HepG2 (cell line): ENCODE measurements at regions not wholly inside any gene's neighbourhood (a gene's known extent, or its start where the extent isn't known, plus 50 kb on each side); places are given as distances from the start of the nearest gene placed in this dataset.

Experiments
- ADNP ChIP-seq: sonication (generic); formaldehyde crosslinking; IDR thresholded peaks from 2 replicates; pipeline ENCODE4 v1.4.0; 2020; ENCODE audit warnings: missing genetic modification reagents
- BCL6 ChIP-seq: IDR thresholded peaks from 2 replicates; pipeline ENCODE4 v1.6.1; 2016; ENCODE audit warnings: missing genetic modification reagents, missing compliant biosample characterization
- CEBPG ChIP-seq: IDR thresholded peaks from 2 replicates; pipeline ENCODE4 v1.6.1; 2016
- GATAD2A ChIP-seq: IDR thresholded peaks from 2 replicates; pipeline ENCODE4 v1.6.1; 2016
- MAFG ChIP-seq: sonication (generic); formaldehyde crosslinking; IDR thresholded peaks from 2 replicates; pipeline ENCODE4 v1.5.1; 2020; ENCODE audit warnings: mild to moderate bottlenecking, missing genetic modification reagents
- NCOA1 ChIP-seq: sonication (generic); formaldehyde crosslinking; IDR thresholded peaks from 2 replicates; pipeline ENCODE4 v1.9.0; 2021; ENCODE audit warnings: missing genetic modification reagents
- NFE2L1 ChIP-seq: sonication (generic); formaldehyde crosslinking; IDR thresholded peaks from 2 replicates; pipeline ENCODE4 v1.4.0; 2020; ENCODE audit warnings: missing genetic modification reagents, mild to moderate bottlenecking, borderline replicate concordance
- RARA ChIP-seq: IDR thresholded peaks from 2 replicates; pipeline ENCODE4 v1.6.1; 2016; ENCODE audit warnings: missing genetic modification reagents, missing compliant biosample characterization
- SKI ChIP-seq: fragments of 450-650 bp; IDR thresholded peaks from one replicate; pipeline ENCODE4 v1.6.1; 2018; ENCODE audit warnings: mild to moderate bottlenecking; ENCODE audit not compliant: partially characterized antibody
- SOX13 ChIP-seq, 3 experiments: fragments of 450-650 bp in 1 of 3; sonication (generic) in 1 of 3; formaldehyde crosslinking in 1 of 3; IDR thresholded peaks in 2 of 3; conservative IDR thresholded peaks in 1 of 3; 2 replicates each; pipeline versions ENCODE4 v1.5.0 to v1.6.1; 2016 to 2020; ENCODE audit warnings: antibody characterized with exemption in 1 of 3, mild to moderate bottlenecking in 1 of 3, missing compliant biosample characterization in 1 of 3, missing genetic modification reagents in 1 of 3, moderate library complexity in 1 of 3
- SOX6 ChIP-seq, 2 experiments: fragments of 450-650 bp in 1 of 2; sonication (generic) in 1 of 2; formaldehyde crosslinking in 1 of 2; IDR thresholded peaks; 2 replicates each; pipeline versions ENCODE4 v1.4.0 to v1.6.1; 2017 to 2020; ENCODE audit warnings: antibody characterized with exemption in 1 of 2, mild to moderate bottlenecking in 1 of 2, missing genetic modification reagents in 1 of 2
- SP140L ChIP-seq: sonication (generic); formaldehyde crosslinking; IDR thresholded peaks from 2 replicates; pipeline ENCODE4 v1.4.0; 2020; ENCODE audit warnings: missing genetic modification reagents, borderline replicate concordance
- TBX3 ChIP-seq: fragments of 450-650 bp; IDR thresholded peaks from 2 replicates; pipeline ENCODE4 v1.6.1; 2017; ENCODE audit warnings: antibody characterized with exemption, mild to moderate bottlenecking, inconsistent platforms, borderline replicate concordance
- ZBTB14 ChIP-seq: sonication (generic); formaldehyde crosslinking; IDR thresholded peaks from 2 replicates; pipeline ENCODE4 v1.4.0; 2020; ENCODE audit warnings: missing genetic modification reagents
- ZMAT3 ChIP-seq: sonication (generic); formaldehyde crosslinking; conservative IDR thresholded peaks from 2 replicates; pipeline ENCODE4 v1.7.0; 2021; ENCODE audit warnings: missing genetic modification reagents
- ZNF12 ChIP-seq: sonication (generic); formaldehyde crosslinking; IDR thresholded peaks from 2 replicates; pipeline ENCODE4 v1.5.0; 2020; ENCODE audit warnings: missing genetic modification reagents
- ZNF234 ChIP-seq: sonication (generic); formaldehyde crosslinking; conservative IDR thresholded peaks from 2 replicates; pipeline ENCODE4 v1.5.1; 2020; ENCODE audit warnings: mild to moderate bottlenecking, missing genetic modification reagents
- ZNF329 ChIP-seq: sonication (generic); formaldehyde crosslinking; IDR thresholded peaks from 2 replicates; pipeline ENCODE4 v1.9.0; 2021; ENCODE audit warnings: low read depth, mild to moderate bottlenecking, missing genetic modification reagents
- ZNF362 ChIP-seq: sonication (generic); formaldehyde crosslinking; IDR thresholded peaks from 2 replicates; pipeline ENCODE4 v1.4.0; 2020; ENCODE audit warnings: missing genetic modification reagents, mild to moderate bottlenecking, borderline replicate concordance
- ZNF446 ChIP-seq: sonication (generic); formaldehyde crosslinking; IDR thresholded peaks from 2 replicates; pipeline ENCODE4 v1.5.0; 2020; ENCODE audit warnings: mild to moderate bottlenecking, missing genetic modification reagents
- TF ChIP-seq, protein P1 (sequence below): sonication (generic); formaldehyde crosslinking; IDR thresholded peaks from 2 replicates; pipeline ENCODE4 v1.8.0; 2022; ENCODE audit warnings: missing genetic modification reagents, mild to moderate bottlenecking, moderate library complexity, borderline replicate concordance
- TF ChIP-seq, protein P2 (sequence below): sonication (generic); formaldehyde crosslinking; IDR thresholded peaks from 2 replicates; pipeline ENCODE4 v1.4.0; 2020; ENCODE audit warnings: mild to moderate bottlenecking, missing genetic modification reagents, borderline replicate concordance
- TF ChIP-seq, protein P3 (sequence below): sonication (generic); formaldehyde crosslinking; IDR thresholded peaks from 2 replicates; pipeline ENCODE4 v1.5.1; 2020; ENCODE audit warnings: missing genetic modification reagents, mild to moderate bottlenecking, borderline replicate concordance

- peak; percentile 53; the same call in 1 of the 2 replicates for TF ChIP-seq ZNF12 (CRISPR knock-in tag)
- TF ChIP-seq SKI, result peak; percentile 96
- no peak for TF ChIP-seq MAFG (CRISPR knock-in tag)
- TF ChIP-seq, protein P1, sequence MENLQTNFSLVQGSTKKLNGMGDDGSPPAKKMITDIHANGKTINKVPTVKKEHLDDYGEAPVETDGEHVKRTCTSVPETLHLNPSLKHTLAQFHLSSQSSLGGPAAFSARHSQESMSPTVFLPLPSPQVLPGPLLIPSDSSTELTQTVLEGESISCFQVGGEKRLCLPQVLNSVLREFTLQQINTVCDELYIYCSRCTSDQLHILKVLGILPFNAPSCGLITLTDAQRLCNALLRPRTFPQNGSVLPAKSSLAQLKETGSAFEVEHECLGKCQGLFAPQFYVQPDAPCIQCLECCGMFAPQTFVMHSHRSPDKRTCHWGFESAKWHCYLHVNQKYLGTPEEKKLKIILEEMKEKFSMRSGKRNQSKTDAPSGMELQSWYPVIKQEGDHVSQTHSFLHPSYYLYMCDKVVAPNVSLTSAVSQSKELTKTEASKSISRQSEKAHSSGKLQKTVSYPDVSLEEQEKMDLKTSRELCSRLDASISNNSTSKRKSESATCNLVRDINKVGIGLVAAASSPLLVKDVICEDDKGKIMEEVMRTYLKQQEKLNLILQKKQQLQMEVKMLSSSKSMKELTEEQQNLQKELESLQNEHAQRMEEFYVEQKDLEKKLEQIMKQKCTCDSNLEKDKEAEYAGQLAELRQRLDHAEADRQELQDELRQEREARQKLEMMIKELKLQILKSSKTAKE, result peak; percentile 70; the same call in 1 of the 2 replicates
- TF ChIP-seq, protein P2, sequence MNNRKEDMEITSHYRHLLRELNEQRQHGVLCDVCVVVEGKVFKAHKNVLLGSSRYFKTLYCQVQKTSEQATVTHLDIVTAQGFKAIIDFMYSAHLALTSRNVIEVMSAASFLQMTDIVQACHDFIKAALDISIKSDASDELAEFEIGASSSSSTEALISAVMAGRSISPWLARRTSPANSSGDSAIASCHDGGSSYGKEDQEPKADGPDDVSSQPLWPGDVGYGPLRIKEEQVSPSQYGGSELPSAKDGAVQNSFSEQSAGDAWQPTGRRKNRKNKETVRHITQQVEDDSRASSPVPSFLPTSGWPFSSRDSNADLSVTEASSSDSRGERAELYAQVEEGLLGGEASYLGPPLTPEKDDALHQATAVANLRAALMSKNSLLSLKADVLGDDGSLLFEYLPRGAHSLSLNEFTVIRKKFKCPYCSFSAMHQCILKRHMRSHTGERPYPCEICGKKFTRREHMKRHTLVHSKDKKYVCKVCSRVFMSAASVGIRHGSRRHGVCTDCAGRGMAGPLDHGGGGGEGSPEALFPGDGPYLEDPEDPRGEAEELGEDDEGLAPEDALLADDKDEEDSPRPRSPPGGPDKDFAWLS (CRISPR knock-in tag), result no peak
- no peak for TF ChIP-seq ZNF446 (CRISPR knock-in tag)
- TF ChIP-seq CEBPG (CRISPR knock-in tag), result peak; percentile 64
- TF ChIP-seq RARA, result peak; percentile 55
- no peak for TF ChIP-seq ZMAT3 (CRISPR knock-in tag)
- TF ChIP-seq NCOA1 (CRISPR knock-in tag), result no peak
- no peak for TF ChIP-seq ZNF362 (CRISPR knock-in tag)
- TF ChIP-seq ADNP (CRISPR knock-in tag), result no peak
- TF ChIP-seq, protein P3, sequence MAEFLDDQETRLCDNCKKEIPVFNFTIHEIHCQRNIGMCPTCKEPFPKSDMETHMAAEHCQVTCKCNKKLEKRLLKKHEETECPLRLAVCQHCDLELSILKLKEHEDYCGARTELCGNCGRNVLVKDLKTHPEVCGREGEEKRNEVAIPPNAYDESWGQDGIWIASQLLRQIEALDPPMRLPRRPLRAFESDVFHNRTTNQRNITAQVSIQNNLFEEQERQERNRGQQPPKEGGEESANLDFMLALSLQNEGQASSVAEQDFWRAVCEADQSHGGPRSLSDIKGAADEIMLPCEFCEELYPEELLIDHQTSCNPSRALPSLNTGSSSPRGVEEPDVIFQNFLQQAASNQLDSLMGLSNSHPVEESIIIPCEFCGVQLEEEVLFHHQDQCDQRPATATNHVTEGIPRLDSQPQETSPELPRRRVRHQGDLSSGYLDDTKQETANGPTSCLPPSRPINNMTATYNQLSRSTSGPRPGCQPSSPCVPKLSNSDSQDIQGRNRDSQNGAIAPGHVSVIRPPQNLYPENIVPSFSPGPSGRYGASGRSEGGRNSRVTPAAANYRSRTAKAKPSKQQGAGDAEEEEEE, result no peak
- TF ChIP-seq TBX3, result 0 out of 2 replicates have a peak, but pooled peaks have one; percentile 31
- no peak for TF ChIP-seq ZNF329
- peak; percentile 65 for TF ChIP-seq BCL6 (CRISPR knock-in tag)
- no peak for TF ChIP-seq SOX13 (IDR thresholded peaks at IDR 0.05)
- TF ChIP-seq SOX13 (CRISPR knock-in tag; conservative IDR thresholded peaks at IDR 0.05 in 1 of 2, IDR thresholded peaks at IDR 0.05 in 1 of 2), result peak in 1 of 2 experiments; percentile 66; a peak in 1 of 4 replicates
- no peak for TF ChIP-seq ZBTB14 (CRISPR knock-in tag)
- TF ChIP-seq NFE2L1 (CRISPR knock-in tag), result no peak
- TF ChIP-seq ZNF234, result no peak
- no peak for TF ChIP-seq SOX6 (IDR thresholded peaks at IDR 0.05)
- 0 out of 2 replicates have a peak, but pooled peaks have one; percentile 28 for TF ChIP-seq SOX6 (CRISPR knock-in tag; IDR thresholded peaks at IDR 0.05)
- TF ChIP-seq GATAD2A (CRISPR knock-in tag), result peak; percentile 88
- no peak for TF ChIP-seq SP140L (CRISPR knock-in tag)
Observed at GRCh38 chr13:33992881-33993336, 175.0 kb downstream of the RFC3 start (continued).
